ENCODE measurements at regions not wholly inside any gene's neighbourhood (a gene's known extent, or its start where the extent isn't known, plus 50 kb on each side); places are given as distances from the start of the nearest gene placed in this dataset.

DNA sequence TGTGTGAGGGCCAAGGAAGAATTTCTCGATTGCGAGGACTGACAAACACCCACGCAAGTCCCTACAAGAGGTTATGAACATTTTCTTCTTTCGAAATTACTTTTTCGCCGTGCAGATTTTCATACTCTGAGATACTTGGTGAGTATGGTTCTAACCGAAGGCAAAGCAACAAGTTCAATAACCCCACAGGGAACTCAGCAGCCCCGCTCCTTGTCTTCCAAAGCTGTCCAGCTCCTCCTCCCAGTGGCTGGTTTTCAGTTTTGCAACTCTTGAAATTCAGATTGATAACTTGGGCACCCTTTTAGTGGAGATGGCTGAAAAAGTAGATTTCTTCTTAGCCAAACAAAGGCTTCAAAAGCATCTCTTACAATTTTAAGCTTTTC, 154.4 kb downstream of the SETD4 start:
- DNase-seq (ENCODE audit: extremely low spot score, insufficient read length, low read depth) (no peak), FAIRE-seq (no peak)

- FAIRE-seq (no peak), DNase-seq (ENCODE audit: extremely low spot score, insufficient read length, low read depth) (no peak)
These were observed 155.0 kb downstream of the SETD4 start for GRCh38 chr21:35905096-35905962.

- DNase-seq (ENCODE audit: extremely low spot score, insufficient read length, low read depth), result no peak
- FAIRE-seq, result no peak
These were observed 159.8 kb downstream of the SETD4 start for GRCh38 chr21:35900539-35900938.

GRCh38 chr21:35896060-35896459, 164.3 kb downstream of the SETD4 start:
- FAIRE-seq (peak; percentile 59), DNase-seq (ENCODE audit: extremely low spot score, insufficient read length, low read depth) (no peak)

DNA sequence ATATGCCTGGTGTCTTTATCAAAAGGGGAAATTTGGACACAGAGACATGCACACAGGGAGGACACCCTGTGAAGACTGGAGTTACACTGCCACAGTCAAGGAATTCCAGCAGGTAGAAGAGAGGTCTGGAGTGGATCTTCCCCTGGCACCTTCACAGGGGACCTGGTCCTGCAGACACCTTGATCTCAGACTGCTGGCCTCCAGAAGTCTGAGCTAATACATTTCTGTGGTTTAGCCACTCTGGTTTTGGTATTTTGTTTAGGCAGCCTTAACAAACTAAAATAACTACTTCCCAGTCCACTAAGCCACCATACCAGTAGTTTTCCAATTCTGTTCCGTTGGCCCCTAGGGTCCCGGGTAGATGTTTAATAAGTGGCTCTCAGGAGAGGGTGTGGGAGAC, 164.7 kb downstream of the SETD4 start:
- FAIRE-seq, result no peak
- DNase-seq (ENCODE audit: extremely low spot score, insufficient read length, low read depth), result no peak

DNA sequence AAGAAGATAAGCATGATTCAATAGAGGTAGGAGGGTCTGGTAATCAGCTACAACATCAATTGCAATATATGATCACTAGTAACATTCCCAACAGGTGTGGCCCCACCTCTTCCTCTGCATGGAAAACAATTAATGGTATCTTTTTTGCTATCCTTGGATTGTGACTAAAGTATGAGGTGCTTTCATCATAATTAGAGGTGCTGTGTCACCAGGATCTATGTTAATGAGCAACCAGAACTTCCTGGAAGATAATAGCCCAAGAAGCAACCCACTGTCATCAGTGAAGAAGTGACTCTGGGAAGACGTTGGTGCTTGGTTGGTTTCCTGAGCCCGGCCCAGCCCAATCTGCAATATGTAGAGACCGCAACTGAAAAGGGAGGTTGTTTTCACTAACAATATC, 167.2 kb downstream of the SETD4 start:
- DNase-seq (ENCODE audit: extremely low spot score, insufficient read length, low read depth), result no peak
- no peak for FAIRE-seq

- FAIRE-seq (no peak), DNase-seq (ENCODE audit: extremely low spot score, insufficient read length, low read depth) (no peak)
These were observed 173.4 kb downstream of the SETD4 start for GRCh38 chr21:35886887-35887286.

- FAIRE-seq (no peak), DNase-seq (ENCODE audit: extremely low spot score, insufficient read length, low read depth) (no peak)
These were observed 174.3 kb downstream of the SETD4 start for GRCh38 chr21:35885942-35886541.

DNA sequence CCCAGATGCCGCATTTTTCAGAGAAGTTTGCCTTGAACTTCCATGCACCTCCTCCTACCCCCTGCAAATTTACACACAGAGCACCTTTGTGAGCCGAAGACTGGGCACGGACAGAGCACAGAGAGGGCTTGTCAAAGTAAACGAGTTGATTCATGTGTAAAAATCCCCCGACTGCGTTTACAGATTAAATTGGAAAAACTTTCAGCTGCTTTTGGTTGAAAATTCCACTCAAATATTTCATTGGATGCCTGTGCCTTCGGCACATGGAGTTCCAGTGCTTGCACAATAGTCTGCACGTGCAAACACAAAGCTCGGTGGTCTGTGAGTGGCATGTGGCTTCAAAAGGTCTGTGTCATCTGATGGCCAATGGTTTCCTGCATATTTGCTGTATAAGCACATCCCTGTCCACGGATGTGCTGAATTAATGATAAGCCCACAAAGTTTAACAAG, 177.5 kb downstream of the SETD4 start:
- FAIRE-seq (no peak), DNase-seq (ENCODE audit: extremely low spot score, insufficient read length, low read depth) (no peak)

GRCh38 chr21:35873441-35873840, 186.9 kb downstream of the SETD4 start:
- no peak for FAIRE-seq
- no peak for DNase-seq (ENCODE audit: extremely low spot score, insufficient read length, low read depth)

GRCh38 chr21:35871906-35872305, 188.4 kb downstream of the SETD4 start:
- FAIRE-seq, result no peak

GRCh38 chr21:35868869-35869223, 191.5 kb downstream of the SETD4 start:
- no peak for FAIRE-seq

More at GRCh38 chr21:35871906-35872305, 188.4 kb downstream of the SETD4 start:
- DNase-seq (ENCODE audit: extremely low spot score, insufficient read length, low read depth), result no peak

DNA sequence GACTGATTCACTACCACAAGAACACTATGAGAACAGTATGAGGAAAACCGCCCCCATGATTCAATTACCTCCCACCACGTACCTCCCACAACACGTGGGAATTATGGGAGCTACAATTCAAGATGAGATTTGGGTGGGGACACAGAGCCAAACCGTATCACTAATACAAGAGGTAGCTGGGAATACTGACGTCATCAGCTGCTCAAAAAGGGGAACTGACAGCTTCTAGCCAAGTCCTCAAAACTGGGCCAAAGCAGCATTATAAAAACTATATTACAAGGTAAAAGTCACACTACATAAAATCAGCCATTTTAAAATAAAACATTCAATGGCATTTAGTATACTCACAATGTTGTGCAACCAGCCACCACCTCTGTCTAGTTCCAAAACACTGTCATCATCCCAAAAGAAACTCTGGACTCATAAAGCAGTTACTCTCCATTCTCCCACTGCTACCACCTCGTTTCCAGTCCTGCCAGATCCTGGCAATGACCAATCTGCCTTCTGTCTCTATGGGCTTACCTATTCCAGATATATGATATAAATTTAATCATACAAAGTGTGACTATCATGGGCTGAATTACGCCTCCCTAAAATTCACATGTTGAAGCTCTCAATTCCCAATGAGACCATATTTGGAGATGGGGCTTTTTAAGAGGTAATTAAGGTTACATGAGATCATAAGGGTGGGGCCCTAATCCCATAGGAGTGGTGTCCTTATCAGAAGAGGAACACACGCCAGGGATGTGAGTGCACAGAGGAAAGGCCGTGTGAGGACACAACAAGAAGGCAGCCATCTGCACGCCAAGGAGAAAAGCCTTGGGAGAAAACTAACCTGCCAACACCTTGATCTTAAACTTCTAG, 192.1 kb downstream of the SETD4 start:
- no peak for FAIRE-seq
- no peak for DNase-seq (ENCODE audit: extremely low spot score, insufficient read length, low read depth)

More at GRCh38 chr21:35868869-35869223, 191.5 kb downstream of the SETD4 start:
- DNase-seq (ENCODE audit: extremely low spot score, insufficient read length, low read depth), result no peak

DNA sequence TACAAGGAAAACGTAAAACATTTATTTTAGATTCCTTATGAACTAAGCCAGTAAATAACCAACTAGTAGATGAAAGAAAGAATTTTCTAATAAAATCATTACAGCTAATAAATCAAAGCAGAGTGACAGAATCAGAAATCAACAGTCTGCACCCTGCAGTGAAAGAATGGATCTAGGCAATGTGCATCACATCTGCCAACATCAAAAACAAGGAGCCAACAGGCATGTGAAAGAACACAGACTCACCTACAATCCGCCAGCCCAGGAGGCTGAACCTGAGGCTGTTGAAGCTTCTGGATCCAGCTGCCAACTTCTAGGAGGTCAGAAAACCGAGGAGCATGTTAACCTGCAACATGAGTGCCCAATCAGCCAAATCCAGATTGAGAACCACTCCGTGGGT, 196.3 kb downstream of the SETD4 start:
- FAIRE-seq (no peak), DNase-seq (ENCODE audit: extremely low spot score, insufficient read length, low read depth) (no peak)

DNA sequence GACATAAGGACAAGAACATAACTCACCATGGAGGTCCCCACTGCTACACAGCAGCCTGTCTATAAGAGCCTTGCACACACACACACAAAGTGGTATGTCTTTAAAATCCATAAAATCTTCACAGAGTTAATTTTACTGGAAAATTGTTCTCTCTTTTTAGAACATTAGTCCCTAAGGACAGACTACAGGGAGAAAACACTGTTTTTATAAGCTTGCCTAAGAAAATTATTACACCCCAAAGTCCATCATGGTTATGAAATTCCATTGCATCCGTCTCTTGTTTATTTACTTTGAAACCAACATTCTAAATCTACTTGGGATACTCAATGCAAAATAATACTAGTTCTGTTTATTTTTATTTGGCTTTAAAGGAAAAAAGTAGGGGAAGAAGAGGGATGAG, 197.4 kb downstream of the SETD4 start:
- DNase-seq (ENCODE audit: extremely low spot score, insufficient read length, low read depth) (no peak), FAIRE-seq (no peak)

GRCh38 chr21:35861661-35862060, 198.7 kb downstream of the SETD4 start:
- FAIRE-seq (no peak), DNase-seq (ENCODE audit: extremely low spot score, insufficient read length, low read depth) (no peak)

DNA sequence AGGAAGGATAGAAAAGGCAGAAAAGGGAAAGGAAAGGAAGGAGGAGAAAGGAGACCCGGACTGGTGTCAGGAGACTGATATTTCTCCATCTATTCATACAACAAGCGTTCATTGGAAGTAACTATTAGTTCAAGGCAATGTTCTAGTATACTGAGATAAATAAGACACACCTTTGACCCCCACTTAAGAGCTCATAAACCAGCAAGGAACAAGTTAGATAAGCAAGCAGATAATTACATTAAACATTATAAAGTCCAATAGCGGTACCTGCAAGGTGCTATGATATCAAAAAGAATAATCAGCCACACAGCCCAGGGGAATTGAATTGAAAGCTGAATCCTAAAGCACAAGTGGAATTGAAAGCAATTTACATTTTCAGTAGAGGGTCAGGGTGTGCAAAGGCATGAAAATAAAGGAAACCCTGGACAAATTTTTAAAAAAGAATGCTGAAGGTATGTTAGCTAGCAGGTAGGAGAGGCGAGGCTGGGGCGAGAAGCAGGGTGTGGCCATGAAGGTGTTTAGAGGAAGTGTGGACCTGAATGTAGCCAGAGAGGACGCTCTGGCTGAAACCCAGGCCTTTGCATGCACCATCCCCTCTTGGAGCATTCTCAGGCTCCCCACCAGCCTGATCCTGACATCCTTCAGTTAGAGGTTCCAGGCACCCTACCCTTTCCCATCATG, 200.0 kb downstream of the SETD4 start:
- FAIRE-seq (no peak), DNase-seq (ENCODE audit: extremely low spot score, insufficient read length, low read depth) (no peak)

DNA sequence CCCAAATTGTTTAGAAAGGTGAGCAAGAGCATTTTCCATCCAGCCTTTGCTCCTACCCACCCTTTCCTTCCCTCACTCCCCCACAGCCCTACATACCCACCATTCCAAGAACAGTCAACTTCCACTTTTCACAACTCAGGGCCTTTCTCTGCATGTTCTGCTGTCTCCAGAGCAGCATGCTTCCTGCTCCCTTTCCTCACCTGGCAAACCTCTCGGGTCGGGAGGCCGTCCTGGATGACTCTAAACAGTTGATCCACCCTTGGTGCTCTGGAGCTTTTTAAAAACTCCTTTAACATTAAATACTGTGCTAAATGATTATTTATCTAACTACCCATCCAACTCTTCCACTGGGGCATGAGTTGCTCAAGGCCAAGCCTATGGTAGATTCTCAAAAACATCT, 200.6 kb downstream of the SETD4 start:
- no peak for FAIRE-seq

DNA sequence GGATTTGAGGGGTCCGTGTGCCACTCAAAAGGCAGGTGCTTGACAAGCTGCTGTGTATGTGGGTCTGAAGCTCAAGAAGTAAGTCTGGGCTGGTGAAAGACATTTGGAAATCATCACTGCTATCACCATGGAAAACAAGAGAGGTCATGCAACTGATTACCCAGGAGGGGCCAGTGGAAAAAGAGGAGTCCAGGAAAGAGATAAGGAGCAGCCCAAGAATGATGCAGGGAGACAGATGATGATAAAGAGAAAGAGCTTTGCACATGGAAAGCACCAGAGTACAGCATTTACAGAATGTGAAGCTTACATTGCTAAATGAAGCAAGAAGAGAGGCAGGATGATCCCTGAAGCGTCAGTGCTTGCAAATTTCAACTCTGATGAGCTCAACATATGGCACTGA, 203.2 kb downstream of the SETD4 start:
- no peak for DNase-seq (ENCODE audit: extremely low spot score, insufficient read length, low read depth)
- FAIRE-seq, result no peak

More for the DNA sequence above, 200.6 kb downstream of the SETD4 start:
- no peak for DNase-seq (ENCODE audit: extremely low spot score, insufficient read length, low read depth)

GRCh38 chr21:35855484-35855883, 204.8 kb downstream of the SETD4 start:
- DNase-seq (ENCODE audit: extremely low spot score, insufficient read length, low read depth) (no peak), FAIRE-seq (no peak)
